ENCODE measurements at regions not wholly inside any gene's neighbourhood (a gene's known extent, or its start where the extent isn't known, plus 50 kb on each side); places are given as distances from the start of the nearest gene placed in this dataset.

GRCh38 chr5:21165344-21165743 is 1177.3 kb upstream of the CDH18 start:
- no peak for DNase-seq

GRCh38 chr5:21164425-21164824 is 1176.4 kb upstream of the CDH18 start:
- DNase-seq: no peak

GRCh38 chr5:21159510-21160059 is 1171.6 kb upstream of the CDH18 start:
- no peak for DNase-seq

GRCh38 chr5:21154526-21154925 is 1166.5 kb upstream of the CDH18 start:
- no peak for DNase-seq

- no peak for DNase-seq
Measured at GRCh38 chr5:21152611-21153010, 1164.6 kb upstream of the CDH18 start.

DNA sequence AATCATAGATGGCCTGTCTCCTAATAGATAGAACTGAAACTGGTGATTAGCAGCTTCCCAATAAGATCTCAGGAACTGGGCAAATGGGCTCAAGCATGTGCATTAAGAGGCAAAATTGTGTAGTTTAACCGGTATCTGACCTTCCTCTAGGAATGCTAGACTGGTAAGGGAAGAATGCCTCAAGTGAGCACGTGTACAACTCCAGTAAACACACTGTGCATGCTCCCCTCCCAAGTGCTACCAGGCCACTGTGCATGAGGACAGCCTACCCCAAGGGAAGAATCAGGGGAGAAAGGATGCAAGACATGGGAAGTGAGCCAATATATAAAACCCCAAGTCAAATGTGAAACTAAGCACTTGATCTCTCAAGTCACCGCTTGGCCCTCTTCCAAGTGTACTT is 1157.4 kb upstream of the CDH18 start:
- DNase-seq: no peak

DNA sequence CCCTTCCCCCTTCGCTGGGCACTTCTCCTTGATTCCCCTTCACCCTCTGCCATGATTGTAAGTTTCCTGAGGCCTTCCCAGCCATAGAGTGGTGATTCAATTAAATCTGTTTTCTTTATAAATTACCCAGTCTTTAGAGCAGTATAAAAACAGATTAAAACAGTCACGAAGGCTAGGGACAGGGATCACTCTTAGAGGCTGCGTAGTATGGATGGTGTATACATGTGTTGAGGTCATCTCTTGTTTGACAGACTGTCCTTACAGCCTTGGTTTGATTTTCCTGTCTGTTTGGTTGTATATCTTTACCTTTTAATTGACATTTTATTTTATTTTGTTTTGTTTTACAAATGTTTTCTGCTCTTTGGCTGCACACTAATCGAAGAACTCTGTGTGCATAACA is 1155.7 kb upstream of the CDH18 start:
- no peak for DNase-seq

- no peak for DNase-seq
Measured at GRCh38 chr5:21142791-21143190, 1154.8 kb upstream of the CDH18 start.

DNA sequence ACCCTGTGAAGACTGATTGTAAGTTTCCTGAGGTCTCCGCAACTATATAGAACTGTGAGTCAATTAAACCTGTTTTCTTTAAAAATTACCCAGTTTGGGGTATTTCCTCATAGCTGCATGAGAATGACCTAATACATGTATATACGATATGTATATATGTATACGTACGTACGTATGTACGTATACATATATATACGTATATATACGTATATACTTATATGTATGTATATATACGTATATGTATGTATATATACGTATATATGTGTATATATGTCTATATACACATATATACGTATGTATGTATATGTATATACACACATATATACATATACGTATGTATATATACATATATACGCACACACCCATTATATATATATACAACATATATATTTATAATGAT is 1153.0 kb upstream of the CDH18 start:
- DNase-seq: no peak

DNA sequence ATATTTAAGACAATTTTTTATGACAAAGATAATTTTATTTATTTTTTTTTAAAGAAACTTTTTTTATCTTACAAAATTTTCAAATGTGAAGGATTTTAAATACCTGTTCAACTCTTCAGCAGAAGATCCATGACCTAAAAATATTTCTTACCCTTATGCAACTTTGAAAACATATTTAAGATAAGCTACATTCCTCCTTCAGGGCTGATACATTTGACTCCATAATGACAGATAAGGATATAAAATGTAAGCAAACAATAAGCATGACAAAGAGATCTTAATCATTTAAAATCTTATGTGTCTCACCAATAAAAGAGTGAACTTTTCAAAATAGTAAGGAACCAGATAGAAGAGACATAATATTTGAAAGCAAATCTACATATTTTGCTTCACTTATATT is 1138.2 kb upstream of the CDH18 start:
- DNase-seq: no peak

- DNase-seq: no peak
Measured at GRCh38 chr5:21125238-21125983, 1137.4 kb upstream of the CDH18 start.

GRCh38 chr5:21121213-21121612 is 1133.2 kb upstream of the CDH18 start:
- DNase-seq: no peak

DNA sequence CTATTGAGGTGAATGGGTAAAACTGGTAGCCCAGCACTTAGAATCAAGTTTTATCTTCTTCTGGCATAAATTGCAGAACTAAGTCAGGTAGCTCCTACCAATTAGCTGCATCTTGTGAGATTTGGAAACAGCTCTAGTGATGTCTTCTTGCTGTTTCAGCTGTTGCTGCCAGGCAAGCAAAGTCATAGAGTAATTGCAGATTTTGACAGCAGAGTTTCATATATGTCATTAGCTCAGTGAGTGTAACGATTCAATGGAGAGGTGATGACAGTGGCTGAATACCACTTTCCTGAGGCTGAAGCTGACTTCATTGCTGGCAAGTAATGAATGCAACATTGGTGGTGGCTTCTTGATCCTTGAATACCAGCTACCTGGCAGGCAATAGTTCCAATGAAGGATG is 1109.7 kb upstream of the CDH18 start:
- no peak for DNase-seq

DNA sequence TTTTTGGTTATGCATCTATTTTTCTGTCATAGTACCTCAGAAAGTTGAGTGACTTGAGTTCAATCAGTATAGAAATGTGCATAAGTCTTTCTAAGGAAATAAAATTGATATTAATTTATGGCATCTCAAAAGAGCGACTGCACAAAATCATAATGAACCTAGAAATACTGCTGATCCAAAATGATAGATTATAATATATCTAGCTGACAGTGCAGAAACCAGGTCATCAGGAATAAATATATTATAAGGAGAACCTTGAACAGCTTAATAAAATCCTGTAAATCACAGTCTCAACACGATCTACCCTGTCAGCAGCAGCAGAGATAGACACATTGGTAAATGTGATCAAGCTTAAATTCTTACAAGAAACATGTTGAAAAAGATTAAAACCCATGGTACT is 1106.6 kb upstream of the CDH18 start:
- DNase-seq: no peak

- no peak for DNase-seq
Measured at GRCh38 chr5:21087766-21088165, 1099.8 kb upstream of the CDH18 start.

GRCh38 chr5:21085791-21086190 is 1097.8 kb upstream of the CDH18 start:
- no peak for DNase-seq

- DNase-seq: no peak
Measured at GRCh38 chr5:21071986-21072385, 1084.0 kb upstream of the CDH18 start.

- no peak for DNase-seq
Measured at GRCh38 chr5:21071421-21071820, 1083.4 kb upstream of the CDH18 start.

DNA sequence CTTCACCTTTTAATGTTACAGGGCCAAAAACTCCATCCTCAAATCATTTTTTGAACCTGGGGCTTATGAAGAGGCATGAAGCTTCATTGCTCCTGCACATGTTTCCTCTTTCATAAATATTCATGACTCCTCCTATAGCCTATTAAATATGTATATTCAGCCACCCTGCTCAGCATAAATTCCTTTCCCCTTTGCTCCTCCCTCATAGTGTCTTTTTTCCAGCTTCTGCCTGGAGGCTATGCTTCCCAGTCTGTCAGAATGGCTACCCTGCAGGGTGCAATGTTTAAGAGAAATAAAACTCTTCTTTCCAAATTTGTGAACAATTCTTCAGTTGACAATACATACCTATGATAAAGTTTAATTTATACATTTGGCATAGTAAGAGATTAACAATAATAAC is 1082.9 kb upstream of the CDH18 start:
- DNase-seq: no peak

DNA sequence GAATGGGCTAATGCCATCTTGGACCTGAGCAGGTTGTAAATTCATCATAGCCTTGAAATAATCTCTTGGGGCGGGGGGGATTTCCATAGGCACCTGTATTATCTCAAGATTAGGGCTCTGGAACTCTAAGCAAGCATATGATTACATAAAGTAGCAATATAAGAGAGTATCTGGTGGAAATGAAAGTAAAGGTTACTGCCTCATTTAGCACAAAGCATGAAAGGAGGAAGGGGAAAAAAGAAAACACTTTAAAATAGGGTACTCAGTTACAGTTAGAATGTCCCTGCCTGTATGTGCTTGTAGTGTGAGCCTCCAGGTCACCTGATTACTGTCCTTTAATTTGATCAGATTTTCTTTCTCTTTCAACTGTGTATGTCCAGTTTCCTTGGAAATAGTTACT is 1079.7 kb upstream of the CDH18 start:
- DNase-seq: no peak

GRCh38 chr5:21063146-21063545 is 1075.1 kb upstream of the CDH18 start:
- no peak for DNase-seq

DNA sequence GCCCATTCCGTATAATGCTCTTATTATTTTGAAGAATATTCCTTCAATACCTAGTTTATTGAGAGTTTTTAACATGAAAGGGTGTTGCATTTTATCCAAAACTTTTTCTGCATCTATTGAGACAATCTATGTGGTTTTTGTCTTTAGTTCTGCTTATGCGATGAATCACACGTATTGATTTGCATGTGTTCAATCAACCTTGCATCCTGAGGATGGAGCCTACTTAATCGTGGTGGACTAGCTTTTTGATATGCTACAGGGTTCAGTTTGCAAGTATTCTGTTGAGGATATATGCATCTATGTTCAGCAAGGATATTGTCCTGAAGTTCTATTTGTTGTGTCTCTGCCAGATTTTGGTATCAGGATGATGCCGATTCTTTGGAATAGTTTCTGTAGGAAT is 1070.3 kb upstream of the CDH18 start:
- no peak for DNase-seq

GRCh38 chr5:21051945-21052344 is 1063.9 kb upstream of the CDH18 start:
- no peak for DNase-seq

- DNase-seq: no peak
Measured at GRCh38 chr5:21049901-21050300, 1061.9 kb upstream of the CDH18 start.

GRCh38 chr5:21030981-21031380 is 1043.0 kb upstream of the CDH18 start:
- no peak for DNase-seq

Data from CD4-positive, alpha-beta T cell treated with Interleukin-1 beta for 1 hour (primary cell).